ENCODE measurements at regions not wholly inside any gene's neighbourhood (a gene's known extent, or its start where the extent isn't known, plus 50 kb on each side); places are given as distances from the start of the nearest gene placed in this dataset.
"Not testable (repeated sequence)": the region's sequence is repeated elsewhere in the genome, so short reads cannot be mapped to it uniquely, and the experiment has no call there.

- TF ChIP-seq CHD1 (IDR thresholded peaks at IDR 0.05; ENCODE audit: low read length); FOXK1 (CRISPR knock-in tag; IDR thresholded peaks at IDR 0.05; ENCODE audit: borderline replicate concordance); ZNF830 (CRISPR knock-in tag; IDR thresholded peaks at IDR 0.05); KLF16 (IDR thresholded peaks at IDR 0.05); POLR2AphosphoS5 (IDR thresholded peaks at IDR 0.05; ENCODE audit: control insufficient read depth, insufficient read depth, low read depth, low read length): not testable (repeated sequence)
Measured at GRCh38 chr2:118572380-118572779, 275.1 kb downstream of the EN1 start.

All from K562 (cell line).